Activated CD4-positive, CD25-positive, alpha-beta regulatory T cell treated with anti-CD3 and anti-CD28 coated beads, Interleukin-2, amount 50 U/mL, for 24 hours (primary cell): ENCODE measurements at regions not wholly inside any gene's neighbourhood (a gene's known extent, or its start where the extent isn't known, plus 50 kb on each side); places are given as distances from the start of the nearest gene placed in this dataset.

Experiments used
- ATAC-seq, 2 donors: fragments of 150-1000 bp; cut with Tn5 transposase; one replicate each; pipeline ENCODE4 v1.10.0; 2021; ENCODE audit warnings: mild to moderate bottlenecking in 1 of 2, moderate library complexity in 1 of 2

DNA sequence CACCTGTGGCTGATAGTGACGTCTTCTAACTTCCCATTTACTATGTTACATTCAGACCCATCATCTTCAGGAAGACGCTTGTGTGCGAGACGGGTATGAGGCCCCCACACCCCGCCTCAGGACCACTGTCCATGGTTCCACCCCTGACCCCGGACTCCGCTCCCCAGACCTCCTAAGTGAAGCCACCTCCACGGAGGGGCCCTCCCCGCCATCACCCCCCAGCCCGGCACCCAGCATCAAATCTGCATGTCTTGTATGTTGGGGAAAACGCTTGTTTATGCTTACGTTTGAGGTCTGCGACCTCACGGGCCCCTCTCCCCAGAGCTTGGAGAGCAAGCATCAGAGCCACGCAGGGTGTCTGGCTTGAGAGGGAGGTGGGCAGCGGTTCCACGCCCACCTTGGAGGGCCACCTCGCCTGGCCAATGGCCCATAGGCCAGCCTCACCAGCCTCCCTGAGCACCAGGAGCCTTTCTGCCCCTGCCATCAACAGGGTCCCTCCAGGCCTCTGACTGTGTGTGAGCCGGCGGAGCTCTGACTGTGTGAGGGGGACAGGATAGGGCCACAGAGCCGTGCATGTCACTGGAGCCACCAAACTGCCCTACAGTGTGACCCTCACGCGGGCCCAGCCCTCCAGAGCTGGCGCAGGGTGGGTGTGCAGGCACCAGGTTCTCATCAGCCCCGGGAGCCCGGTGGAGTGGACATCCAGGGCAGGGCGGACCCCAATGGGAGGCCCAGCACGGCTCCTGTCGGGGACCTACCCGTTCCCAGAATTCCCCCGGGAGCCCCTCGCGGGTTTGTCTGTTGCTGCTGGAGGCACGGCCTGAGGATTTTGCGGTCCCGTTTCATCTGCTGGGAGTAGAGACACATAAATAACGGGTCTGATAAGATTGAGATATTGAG is 88.4 kb upstream of the NKX1-1 start:
- ATAC-seq, result no peak

DNA sequence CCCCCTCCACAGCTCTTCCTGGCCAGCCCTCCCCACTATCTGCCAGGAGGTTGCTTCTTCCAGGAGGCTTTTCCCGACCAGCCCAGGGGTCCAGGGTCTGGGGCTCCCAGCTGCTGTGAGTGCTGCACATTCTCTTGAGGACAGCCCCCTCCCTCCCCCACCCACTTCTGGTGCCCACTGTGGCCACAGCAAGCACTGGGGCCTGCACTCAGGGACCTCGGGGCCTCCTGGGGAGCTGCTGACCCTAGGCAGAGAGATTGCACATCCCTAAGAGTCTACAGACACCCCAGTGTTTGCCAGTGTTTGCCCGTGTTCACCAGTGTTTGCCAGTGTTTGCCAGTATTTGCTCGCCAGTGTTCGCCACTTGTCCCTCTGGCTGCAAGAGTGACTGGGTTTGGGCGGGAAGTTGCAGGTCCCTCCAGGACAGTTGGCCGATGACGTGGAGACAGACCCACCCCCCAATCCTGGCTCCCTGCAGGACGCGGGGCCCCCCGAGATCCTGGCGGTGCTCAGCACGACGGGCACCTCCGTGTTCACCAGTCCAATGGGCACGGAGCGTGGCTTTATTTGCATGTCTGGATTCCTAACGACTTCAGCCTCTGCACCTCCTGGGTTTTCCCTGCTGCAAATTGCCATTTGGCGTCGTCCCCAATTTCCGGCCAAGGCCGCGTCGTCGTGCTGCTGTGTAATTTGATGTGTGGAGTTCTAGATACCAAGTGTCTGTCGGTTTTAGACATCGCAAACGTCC is 87.5 kb upstream of the NKX1-1 start:
- ATAC-seq, result no peak

DNA sequence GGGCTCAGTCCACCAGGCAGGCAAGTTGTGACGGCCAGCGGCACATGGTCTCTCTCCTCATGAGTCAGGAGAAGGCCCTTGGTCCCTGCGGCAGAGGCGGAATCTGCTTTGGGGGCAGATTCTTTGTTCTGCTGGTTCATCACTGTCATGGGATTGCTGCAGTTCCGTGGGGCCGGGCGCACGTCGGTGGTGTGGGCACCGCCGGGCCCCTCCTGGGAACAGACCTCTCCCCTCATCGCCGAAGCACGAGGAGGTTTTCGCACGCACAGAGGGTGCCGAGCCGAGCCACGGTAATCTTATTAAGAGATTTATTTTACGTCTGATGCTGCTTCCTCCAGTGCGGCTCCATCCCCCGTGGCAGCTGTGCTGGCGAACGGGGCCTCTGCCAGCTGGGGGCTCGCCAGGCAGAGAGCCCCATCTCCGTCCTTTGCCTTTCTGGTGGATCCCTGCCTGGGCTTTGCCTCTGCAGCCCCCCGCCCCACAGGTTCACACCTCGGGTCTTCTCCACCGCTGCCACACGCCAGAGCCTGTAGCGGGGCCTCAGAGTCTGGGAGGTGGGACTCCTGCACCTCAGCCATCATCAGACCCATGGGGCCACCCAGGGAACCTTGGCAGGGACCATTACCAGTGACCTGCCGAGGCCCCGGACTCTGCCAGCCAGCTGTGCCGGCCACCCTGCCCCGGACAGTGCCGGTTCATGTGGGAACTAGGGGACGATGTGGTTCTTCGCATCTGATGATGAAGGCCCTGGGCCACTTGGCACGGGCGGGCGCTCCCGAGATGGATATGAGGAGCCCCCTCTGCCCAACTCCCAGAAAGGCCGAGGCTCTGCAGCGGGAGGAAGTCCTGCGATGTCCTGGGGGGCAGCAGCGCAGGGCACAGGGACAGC is 86.7 kb upstream of the NKX1-1 start:
- no peak for ATAC-seq

DNA sequence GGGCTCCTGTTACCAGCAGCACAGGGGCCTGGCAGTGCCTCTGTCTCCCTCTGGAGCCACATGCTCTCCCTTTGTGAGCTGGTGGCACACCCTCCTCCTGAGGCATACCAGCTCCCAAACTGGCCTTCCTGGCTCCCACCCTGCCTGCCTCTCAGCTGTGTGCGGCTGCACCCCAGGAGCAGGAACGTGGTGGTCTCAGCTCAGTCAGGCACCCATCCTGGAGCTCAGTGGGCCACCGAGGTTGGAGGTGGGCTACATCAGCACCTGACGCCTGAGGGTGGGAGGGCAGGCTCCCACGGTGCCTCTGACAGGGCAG is 85.9 kb upstream of the NKX1-1 start:
- ATAC-seq, result no peak

DNA sequence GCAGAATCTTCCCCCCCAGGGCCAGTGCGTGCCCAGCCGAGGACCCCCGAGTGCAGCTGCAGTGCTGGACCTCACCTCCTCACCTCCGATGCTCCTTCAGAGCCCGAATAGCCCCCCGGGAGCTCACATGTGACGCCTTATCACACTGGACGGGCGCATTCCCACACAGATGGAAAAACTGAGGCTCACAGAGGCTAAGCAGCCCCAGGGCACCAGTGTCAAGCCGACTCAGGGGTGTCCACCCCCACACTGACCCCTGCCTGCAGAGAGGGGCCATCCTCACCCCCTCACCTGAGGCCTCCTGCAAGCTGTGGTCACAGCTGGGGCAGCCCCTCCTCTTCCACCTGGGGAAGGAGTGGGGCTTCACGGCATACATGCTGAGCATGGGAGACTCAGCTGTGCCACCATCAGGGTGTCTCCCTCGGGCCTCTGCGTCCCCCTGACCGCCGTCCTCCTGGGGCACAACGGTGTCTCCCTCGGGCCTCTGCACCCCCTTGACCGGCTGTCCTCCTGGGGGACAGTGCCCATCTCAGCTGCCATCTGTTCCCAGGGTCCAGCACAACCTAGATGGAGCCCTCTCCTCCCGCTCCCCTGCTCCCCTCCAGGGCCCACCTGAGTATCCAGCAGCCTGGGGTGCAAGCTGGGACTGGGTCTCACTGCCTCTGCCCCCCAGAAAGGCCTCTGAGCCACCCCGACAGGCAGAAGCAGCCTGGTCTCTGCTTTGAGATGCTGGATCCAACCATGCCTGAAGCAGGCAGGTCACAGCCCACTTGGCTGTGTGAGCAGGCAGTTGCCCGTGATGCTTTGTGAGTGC is 85.3 kb upstream of the NKX1-1 start:
- no peak for ATAC-seq

DNA sequence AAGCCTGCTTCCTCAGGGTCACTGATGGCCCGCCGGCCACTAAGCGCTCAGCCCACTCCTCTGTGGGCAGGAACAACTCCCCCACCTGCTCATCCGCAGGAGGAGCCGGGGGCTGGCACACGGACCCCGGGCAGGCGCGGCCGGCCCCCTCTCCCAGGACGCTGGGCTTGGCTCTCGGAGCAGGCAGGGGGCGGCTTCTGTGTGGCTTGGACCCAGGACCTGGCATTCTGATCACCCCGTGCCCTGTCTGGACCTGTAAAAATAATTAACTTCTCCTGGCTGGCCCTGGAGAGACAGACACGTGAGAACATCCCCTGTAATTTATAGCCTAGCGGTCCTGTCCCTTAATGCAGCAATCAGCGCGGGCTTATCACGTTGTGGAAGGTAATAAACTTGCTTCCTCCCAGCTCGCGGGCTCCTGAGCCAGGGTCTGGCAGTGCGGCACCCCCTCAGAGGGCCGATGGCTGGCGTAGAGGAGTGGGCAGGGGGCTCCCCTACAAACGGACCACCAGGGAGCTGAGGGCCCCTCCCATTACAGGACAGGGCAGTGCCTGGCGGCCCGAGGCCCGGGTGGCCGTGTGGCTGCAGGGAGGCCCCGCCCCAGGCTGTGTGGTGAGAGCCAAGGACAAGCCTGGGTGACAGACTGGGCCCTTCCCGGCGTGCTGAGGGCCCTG is 84.5 kb upstream of the NKX1-1 start:
- no peak for ATAC-seq

DNA sequence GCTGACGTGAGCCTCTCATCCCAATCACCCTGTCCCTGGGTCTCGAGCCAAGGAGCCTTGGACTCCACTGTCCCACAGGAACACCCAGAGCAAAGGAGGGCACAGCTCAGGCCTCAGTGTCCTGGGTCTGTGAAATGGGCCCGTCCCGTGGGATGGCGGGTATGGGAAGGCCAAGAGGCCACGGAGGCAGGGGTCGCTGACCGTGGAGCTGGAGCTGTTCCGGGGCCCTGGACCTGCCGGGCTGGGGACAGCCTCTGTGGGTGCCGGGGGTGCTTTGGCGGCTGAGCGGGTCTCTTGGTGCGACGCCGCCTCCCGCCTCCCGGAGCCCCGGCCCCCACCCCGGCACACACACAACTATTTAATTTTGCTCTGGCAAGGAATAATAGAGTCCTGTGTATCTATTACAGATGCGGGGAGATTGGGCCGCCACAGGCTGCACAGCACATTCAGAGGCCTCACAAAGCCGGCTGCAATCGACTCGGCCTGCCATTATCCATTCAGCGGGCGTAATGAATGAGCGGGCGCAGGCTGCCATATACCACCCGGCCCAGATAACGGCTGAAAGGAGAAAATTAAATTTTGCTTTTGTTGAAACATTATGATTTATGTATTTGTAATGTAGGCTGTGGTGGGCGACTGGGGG is 83.9 kb upstream of the NKX1-1 start:
- no peak for ATAC-seq

DNA sequence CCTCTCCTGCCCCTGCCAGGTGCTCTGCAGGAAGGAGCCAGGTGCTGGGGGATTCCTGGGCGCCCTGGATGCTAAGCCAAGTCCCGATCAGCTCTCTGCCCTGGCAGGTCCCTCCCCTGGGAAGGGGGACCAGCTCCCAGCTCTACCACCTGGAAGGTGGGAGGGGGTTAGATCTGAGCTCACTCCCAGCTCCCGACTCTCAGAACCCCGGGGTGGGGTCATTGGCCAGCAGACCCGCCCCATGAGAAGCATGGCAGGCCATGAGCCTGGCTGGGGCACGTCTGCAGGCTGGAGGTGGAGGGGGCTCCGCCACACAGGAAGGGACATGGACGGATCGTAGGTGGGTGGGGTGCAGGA is 83.4 kb upstream of the NKX1-1 start:
- ATAC-seq, result no peak

DNA sequence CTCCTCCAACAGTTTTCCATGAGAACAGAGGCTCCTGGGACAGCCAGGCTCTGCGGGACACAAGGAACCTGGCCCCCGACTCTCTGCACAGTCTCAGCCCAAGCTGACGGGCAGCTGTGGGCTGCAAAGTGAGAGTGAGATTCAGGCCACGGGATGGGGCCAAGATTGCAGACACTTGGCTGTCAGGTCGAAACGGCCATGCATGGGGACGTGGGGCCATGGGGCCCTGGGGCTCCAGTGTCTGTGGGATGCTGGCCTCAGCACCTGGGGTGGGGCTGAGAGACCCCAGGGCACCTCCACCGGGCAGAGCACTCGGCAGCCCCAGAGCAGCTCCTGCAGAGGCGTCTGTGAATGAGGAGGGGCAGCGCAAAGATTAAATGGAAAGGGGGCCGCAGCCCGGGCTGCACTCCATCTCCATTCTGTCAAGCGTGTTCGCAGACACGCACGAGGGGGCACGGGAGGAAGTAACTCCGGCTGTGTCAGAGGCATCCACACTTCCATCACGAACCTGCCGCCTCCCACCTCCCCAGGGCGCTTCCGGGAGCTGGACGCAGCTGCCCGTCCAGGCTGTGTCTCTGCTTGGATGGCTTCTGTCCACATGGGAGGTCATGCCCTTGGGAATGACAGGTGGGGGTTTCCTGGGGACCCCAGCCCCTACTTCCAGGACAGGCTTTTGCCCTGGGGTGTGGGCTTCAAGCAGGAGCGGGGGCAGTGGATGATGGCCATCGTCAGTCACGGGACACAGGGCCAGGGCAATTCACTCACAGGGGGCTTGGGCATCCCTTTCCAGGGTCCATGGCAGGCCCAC is 82.8 kb upstream of the NKX1-1 start:
- no peak for ATAC-seq

DNA sequence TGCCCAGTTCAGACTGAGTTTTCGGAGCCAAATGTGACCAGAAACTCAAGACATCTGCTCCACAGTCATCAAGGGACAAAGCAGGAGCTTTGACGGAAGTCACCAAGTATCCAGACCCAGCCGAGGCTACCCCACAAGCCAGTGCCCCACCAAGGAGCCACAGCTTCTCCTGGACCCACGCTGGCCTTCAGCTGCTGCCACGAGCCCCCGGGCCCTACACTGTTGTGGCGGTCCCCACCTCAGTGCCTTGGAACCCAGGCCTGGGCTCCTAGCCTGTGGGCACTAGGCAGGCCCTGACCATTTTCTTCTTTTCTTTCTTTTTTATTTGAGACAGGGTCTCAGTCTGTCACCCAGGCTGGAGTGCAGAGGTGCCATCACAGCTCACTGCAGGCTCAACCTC is 82.1 kb upstream of the NKX1-1 start:
- no peak for ATAC-seq

DNA sequence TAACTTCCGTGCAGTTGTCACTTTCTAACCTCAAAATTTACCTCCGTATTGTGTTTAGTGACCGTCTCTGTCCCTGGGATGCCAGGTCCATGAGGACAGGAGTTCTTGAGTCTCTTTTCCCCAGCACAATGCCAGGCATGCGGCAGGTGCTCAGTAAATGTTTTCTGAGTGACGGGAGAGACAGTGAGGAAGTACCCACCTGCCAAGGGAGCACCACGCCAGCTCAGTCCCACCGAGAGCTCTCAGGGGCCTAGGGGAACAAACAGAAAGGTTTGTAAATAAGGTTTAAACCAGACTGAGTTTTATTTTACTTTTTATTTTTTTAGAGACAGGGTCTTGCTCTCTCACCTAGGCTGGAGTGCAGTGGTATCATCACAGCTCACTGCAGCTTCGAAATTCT is 81.5 kb upstream of the NKX1-1 start:
- ATAC-seq, result no peak

DNA sequence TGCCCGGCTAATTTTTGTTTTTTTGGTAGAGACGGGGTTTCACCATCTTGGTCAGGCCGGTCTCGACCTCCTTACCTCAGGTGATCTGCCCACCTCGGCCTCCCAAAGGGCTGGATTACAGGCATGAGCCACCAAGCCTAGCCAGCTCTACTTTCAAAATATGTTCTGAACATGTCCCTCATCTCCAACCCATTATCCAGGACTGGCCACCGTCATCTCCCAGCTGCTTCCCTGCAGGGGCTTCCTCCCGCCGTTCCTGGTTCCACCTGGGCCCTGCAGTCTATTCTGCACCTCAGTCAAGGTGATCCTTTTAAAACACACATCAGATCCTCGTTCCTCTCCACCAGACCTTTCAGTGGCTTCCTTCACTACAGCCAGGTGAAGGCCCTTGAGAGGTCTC is 80.9 kb upstream of the NKX1-1 start:
- no peak for ATAC-seq

DNA sequence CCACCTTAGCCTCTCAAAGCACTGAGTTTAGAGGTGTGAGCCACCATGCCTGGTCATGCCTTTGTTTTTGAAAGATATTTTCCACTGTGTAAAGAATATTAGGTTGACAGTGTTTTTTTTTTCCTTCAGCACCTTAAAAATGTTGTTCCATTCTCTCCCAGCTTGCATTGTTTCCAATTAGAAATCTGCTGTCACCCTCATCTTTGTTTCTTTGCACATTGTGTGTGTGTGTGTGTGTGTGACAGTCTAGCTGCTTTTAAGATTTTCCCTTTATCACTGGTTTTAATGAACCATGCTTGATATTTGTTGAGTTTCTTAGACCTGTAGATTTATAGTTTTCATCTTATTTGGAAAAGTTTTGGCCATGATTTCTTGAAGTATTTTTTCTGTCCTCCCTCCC is 79.0 kb upstream of the NKX1-1 start:
- ATAC-seq, result no peak

DNA sequence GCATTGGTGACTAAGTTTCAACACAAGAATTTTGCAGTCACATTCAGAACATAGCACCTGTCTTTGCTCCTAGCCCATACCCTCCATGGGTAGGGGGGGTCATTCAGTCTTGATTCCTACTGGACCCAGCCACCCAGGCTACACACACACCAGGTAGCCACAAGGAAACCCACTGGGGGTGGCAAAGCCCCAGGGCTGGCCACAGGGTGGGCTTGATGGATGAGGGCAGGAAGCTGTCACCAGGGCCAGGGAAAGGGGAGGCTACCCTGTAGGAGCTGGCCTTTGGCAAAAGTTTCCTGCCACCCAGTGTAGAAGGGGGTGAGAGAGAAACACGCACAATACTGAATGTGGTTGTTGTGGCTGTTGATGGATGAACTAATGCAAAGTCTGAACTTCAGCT is 74.5 kb upstream of the NKX1-1 start:
- ATAC-seq, result no peak

DNA sequence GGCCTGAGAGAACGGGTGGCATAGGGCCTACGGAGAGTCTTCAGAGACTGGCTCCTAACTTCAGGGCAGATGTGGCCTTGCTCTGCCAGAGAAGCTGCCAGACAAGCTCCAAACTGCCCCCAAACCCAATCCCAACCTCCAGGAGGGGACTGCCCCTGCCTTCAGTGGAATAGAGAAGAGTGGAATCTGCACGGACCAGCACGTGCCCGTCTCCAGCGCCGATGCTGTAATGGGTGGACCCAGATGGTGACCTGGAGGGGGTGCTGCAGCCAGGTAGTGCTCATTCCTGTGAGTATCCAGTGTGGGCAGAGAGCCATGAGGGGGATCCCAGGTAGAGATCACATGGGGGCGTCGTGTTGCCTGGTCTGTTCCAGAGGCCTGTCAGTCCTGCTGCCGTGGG is 73.2 kb upstream of the NKX1-1 start:
- ATAC-seq, result no peak

DNA sequence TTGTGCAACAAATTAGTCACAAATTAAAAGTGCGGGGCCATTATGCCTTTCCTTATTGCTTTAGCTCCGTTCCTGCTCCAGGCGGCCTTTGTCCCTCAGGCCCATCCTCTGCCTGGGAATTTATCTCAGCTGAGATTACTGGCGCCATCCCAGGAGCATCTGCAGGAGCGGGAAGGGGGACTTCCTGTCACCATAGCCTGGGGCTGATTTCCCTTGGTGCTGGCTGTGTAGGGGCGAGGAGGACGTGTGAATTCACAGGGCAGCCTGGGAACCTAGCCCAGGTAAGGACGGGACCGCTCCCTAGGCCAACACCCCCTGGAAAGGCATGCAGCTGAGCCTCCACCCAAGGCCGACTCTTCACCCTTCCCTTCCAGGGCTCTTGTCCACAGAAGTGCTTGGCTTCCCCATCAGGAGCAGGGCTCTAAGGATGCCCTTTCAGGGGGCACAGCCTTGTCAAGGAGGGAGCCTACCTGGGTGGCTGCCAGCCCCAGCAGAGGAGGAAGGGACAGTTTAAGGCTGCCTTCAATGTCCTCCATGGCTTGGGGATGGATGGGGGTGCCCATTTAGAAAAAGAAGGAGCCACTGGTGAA is 72.6 kb upstream of the NKX1-1 start:
- no peak for ATAC-seq

DNA sequence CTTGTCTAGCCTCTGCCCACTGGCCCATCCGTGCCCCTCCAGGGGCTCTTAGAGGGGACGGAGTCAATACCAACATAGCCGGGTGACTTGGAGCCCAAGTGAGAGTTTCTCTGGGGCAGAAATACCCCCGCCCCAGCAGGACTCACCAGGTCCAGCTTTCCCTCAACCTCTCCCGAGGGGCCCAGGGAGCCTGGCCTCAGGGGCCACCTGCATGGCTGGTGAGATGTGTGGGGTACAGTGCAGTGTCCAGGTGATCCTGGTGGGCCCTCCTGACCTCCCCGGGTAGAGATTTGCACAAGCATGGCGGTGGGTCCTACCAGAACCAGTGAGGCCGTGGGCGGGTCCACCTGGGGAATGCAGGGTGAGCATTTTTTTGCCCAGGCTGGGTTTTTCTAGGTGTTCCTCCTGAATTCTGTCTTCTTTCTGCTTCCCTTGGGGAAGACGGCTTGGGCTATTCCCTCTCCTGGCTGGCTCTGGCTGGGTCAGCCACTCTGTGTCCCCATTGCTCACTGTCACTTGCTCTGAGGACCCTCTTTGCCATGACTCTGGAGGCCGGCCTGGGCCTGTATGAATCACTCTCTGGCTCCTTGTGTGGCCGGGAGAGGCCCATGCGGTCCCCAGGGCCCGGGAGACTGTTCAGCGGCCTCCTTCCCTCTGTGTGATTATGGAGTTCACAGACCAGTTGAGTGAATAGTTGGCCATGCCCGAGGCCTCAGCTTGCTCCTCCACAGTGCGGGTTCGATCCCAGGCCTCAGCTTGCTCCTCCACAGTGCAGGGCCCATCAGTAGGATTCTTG is 71.0 kb upstream of the NKX1-1 start:
- ATAC-seq, result no peak

DNA sequence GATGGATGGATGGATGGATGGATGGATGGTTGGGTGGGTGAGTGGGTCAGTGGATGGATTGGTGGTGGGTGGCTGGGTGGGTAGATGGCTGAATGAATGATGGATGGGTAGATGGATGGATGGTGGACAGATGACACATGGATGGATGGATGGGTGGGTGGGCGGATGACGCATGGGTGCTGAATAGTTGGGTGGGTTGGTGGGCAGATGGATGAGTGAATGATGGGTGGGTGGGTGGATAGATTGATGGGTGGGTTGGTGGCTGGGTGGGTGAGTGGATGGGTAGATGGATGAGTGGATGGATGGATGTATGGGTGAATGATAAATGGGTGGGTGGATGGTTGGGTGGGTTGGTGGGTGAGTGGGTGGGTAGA is 69.9 kb upstream of the NKX1-1 start:
- no peak for ATAC-seq
